ENCODE measurements at regions not wholly inside any gene's neighbourhood (a gene's known extent, or its start where the extent isn't known, plus 50 kb on each side); places are given as distances from the start of the nearest gene placed in this dataset.

GRCh38 chr7:133132906-133133305 lies 51.0 kb upstream of the CHCHD3 start:
- Histone ChIP-seq H3K36me3 (ENCODE audit: insufficient read depth, low read length) (no peaks in the 10 kb centered on the region), H3K9ac (ENCODE audit: low read depth, low read length) (no peak overlapping the region), H3K4me1 (ENCODE audit: insufficient read depth, low read length) (no peaks in the 10 kb centered on the region), H3K9me3 (ENCODE audit: control insufficient read depth, insufficient read depth, low read length) (no peaks in the 10 kb centered on the region)

- Histone ChIP-seq H3K9ac (ENCODE audit: low read depth, low read length) (no peak overlapping the region), H3K4me1 (ENCODE audit: insufficient read depth, low read length) (no peaks in the 10 kb centered on the region), H3K36me3 (ENCODE audit: insufficient read depth, low read length) (no peaks in the 10 kb centered on the region), H3K9me3 (ENCODE audit: control insufficient read depth, insufficient read depth, low read length) (no peaks in the 10 kb centered on the region)
Measured at GRCh38 chr7:133134810-133135209, 52.9 kb upstream of the CHCHD3 start.

DNA sequence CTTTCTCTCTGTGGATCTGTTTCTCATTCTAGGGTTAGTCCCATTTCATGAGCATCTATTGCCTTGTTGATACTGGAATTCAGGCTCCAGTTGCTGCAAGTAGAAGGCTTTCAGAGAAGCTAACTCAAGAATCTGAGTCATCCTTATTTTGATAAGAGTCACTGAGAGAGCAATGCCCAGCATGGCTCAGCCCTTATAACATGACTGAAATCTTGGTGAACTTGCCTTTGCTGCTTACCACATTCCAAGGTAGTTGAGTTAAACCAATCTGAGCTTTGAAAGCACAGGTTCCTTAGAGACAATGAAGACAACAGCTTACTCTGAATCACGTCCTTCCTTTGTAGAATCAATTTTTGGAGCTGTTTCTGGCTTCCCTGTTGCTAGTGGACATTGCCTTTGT lies 53.6 kb upstream of the CHCHD3 start:
- no peaks in the 10 kb centered on the region for H3K4me1 ChIP-seq (ENCODE audit: insufficient read depth, low read length)
- H3K9ac ChIP-seq (ENCODE audit: low read depth, low read length) = no peak overlapping the region
- H3K9me3 ChIP-seq (ENCODE audit: control insufficient read depth, insufficient read depth, low read length) = no peaks in the 10 kb centered on the region
- no peaks in the 10 kb centered on the region for H3K36me3 ChIP-seq (ENCODE audit: insufficient read depth, low read length)

- H3K4me1 ChIP-seq (ENCODE audit: insufficient read depth, low read length) = no peaks in the 10 kb centered on the region
Measured at GRCh38 chr7:133139350-133139749, 57.5 kb upstream of the CHCHD3 start.

GRCh38 chr7:133139801-133140200 lies 57.9 kb upstream of the CHCHD3 start:
- Histone ChIP-seq H3K4me1 (ENCODE audit: insufficient read depth, low read length) (no peaks in the 10 kb centered on the region), H3K9me3 (ENCODE audit: control insufficient read depth, insufficient read depth, low read length) (no peaks in the 10 kb centered on the region), H3K36me3 (ENCODE audit: insufficient read depth, low read length) (no peaks in the 10 kb centered on the region), H3K9ac (ENCODE audit: low read depth, low read length) (no peak overlapping the region)

More at GRCh38 chr7:133139350-133139749, 57.5 kb upstream of the CHCHD3 start:
- Histone ChIP-seq H3K9ac (ENCODE audit: low read depth, low read length) (no peak overlapping the region), H3K36me3 (ENCODE audit: insufficient read depth, low read length) (no peaks in the 10 kb centered on the region), H3K9me3 (ENCODE audit: control insufficient read depth, insufficient read depth, low read length) (no peaks in the 10 kb centered on the region)

GRCh38 chr7:133140994-133141595 lies 59.2 kb upstream of the CHCHD3 start:
- no peaks in the 10 kb centered on the region for H3K4me1 ChIP-seq (ENCODE audit: insufficient read depth, low read length)
- no peak overlapping the region for H3K9ac ChIP-seq (ENCODE audit: low read depth, low read length)
- H3K9me3 ChIP-seq (ENCODE audit: control insufficient read depth, insufficient read depth, low read length) = no peaks in the 10 kb centered on the region
- no peaks in the 10 kb centered on the region for H3K36me3 ChIP-seq (ENCODE audit: insufficient read depth, low read length)

DNA sequence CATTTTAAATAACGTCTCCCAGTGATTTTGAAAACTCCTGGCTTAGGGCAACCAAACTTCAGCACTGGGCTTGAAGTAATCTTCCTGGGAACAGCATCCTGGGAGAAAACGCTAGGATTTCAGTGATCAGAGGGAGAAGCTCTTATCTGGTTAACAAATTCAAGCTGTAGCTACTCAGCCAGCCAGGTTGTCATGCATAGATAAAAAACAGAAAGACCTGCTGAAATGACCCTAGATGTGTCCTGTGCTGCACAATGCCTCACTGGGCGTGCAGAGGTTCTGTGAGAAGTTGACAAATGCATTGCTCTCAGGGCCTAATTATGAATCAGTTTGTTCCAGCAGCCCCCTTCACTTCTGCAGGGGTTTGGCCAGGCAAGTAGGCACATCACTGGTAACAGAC lies 68.9 kb upstream of the CHCHD3 start:
- no peaks in the 10 kb centered on the region for H3K9me3 ChIP-seq (ENCODE audit: control insufficient read depth, insufficient read depth, low read length)
- H3K36me3 ChIP-seq (ENCODE audit: insufficient read depth, low read length) = no peaks in the 10 kb centered on the region
- H3K4me1 ChIP-seq (ENCODE audit: insufficient read depth, low read length) = no peaks in the 10 kb centered on the region
- no peak overlapping the region for H3K9ac ChIP-seq (ENCODE audit: low read depth, low read length)

- Histone ChIP-seq H3K9ac (ENCODE audit: low read depth, low read length) (no peak overlapping the region), H3K9me3 (ENCODE audit: control insufficient read depth, insufficient read depth, low read length) (no peaks in the 10 kb centered on the region), H3K4me1 (ENCODE audit: insufficient read depth, low read length) (no peaks in the 10 kb centered on the region), H3K36me3 (ENCODE audit: insufficient read depth, low read length) (no peaks in the 10 kb centered on the region)
Measured at GRCh38 chr7:133152875-133153274, 71.0 kb upstream of the CHCHD3 start.

GRCh38 chr7:133155146-133155545 lies 73.3 kb upstream of the CHCHD3 start:
- H3K9ac ChIP-seq (ENCODE audit: low read depth, low read length) = no peak overlapping the region
- no peaks in the 10 kb centered on the region for H3K9me3 ChIP-seq (ENCODE audit: control insufficient read depth, insufficient read depth, low read length)
- no peaks in the 10 kb centered on the region for H3K36me3 ChIP-seq (ENCODE audit: insufficient read depth, low read length)
- H3K4me1 ChIP-seq (ENCODE audit: insufficient read depth, low read length) = no peaks in the 10 kb centered on the region

DNA sequence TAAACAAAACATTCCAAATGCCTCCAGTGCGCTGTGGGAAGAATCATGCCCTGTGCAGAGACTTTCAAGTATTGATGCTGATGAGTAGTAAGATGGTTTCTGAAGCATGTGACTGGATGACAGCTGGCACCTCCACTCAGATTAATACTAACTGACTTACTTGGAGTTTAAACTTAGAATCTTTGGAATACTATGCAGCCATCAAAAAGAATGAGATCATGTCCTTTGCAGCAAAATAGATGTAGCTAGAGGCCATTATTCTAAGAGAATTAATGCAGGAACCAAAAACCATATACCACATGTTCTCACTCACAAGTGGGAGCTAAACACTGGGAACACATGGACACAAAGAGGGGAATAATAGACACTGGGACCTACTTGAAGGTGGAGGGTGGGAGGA lies 73.8 kb upstream of the CHCHD3 start:
- Histone ChIP-seq H3K9me3 (ENCODE audit: control insufficient read depth, insufficient read depth, low read length) (no peaks in the 10 kb centered on the region), H3K9ac (ENCODE audit: low read depth, low read length) (no peak overlapping the region), H3K36me3 (ENCODE audit: insufficient read depth, low read length) (no peaks in the 10 kb centered on the region), H3K4me1 (ENCODE audit: insufficient read depth, low read length) (no peaks in the 10 kb centered on the region)

- Histone ChIP-seq H3K36me3 (ENCODE audit: insufficient read depth, low read length) (no peaks in the 10 kb centered on the region), H3K4me1 (ENCODE audit: insufficient read depth, low read length) (no peaks in the 10 kb centered on the region), H3K9me3 (ENCODE audit: control insufficient read depth, insufficient read depth, low read length) (no peaks in the 10 kb centered on the region), H3K9ac (ENCODE audit: low read depth, low read length) (no peak overlapping the region)
Measured at GRCh38 chr7:133157045-133157444, 75.2 kb upstream of the CHCHD3 start.

DNA sequence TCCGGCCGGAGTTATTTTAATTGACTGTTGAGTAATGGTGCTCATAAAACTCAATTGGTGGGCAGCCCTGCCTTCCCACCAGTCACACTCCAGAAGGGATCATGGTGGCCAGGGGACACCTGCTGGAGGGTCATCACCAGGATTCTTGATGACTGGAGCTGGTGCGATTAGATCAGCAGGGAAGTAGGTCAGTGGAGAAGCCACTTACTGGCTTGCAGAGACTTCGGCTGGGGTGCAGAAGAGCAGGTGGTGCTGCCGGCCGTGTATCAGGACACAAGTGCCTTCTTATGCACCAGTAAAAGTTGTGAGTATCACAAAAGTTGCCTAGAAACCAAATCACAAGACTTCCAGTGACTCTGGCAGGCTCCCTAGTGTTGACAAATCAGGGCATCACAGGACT lies 82.6 kb upstream of the CHCHD3 start:
- H3K4me1 ChIP-seq (ENCODE audit: insufficient read depth, low read length) = peaks cover 3% of the 10 kb centered on the region; the same call in 1 of the 2 replicates
- no peaks in the 10 kb centered on the region for H3K36me3 ChIP-seq (ENCODE audit: insufficient read depth, low read length)
- no peaks in the 10 kb centered on the region for H3K9me3 ChIP-seq (ENCODE audit: control insufficient read depth, insufficient read depth, low read length)
- no peak overlapping the region for H3K9ac ChIP-seq (ENCODE audit: low read depth, low read length)

- no peaks in the 10 kb centered on the region for H3K36me3 ChIP-seq (ENCODE audit: insufficient read depth, low read length)
- H3K4me1 ChIP-seq (ENCODE audit: insufficient read depth, low read length) = peaks cover 3% of the 10 kb centered on the region; the same call in 1 of the 2 replicates
- H3K9ac ChIP-seq (ENCODE audit: low read depth, low read length) = no peak overlapping the region
- H3K9me3 ChIP-seq (ENCODE audit: control insufficient read depth, insufficient read depth, low read length) = no peaks in the 10 kb centered on the region
Measured at GRCh38 chr7:133165001-133165400, 83.1 kb upstream of the CHCHD3 start.

GRCh38 chr7:133165529-133165928 lies 83.6 kb upstream of the CHCHD3 start:
- no peaks in the 10 kb centered on the region for H3K36me3 ChIP-seq (ENCODE audit: insufficient read depth, low read length)
- peaks cover 3% of the 10 kb centered on the region; the same call in 1 of the 2 replicates for H3K4me1 ChIP-seq (ENCODE audit: insufficient read depth, low read length)
- H3K9me3 ChIP-seq (ENCODE audit: control insufficient read depth, insufficient read depth, low read length) = no peaks in the 10 kb centered on the region
- H3K9ac ChIP-seq (ENCODE audit: low read depth, low read length) = no peak overlapping the region

DNA sequence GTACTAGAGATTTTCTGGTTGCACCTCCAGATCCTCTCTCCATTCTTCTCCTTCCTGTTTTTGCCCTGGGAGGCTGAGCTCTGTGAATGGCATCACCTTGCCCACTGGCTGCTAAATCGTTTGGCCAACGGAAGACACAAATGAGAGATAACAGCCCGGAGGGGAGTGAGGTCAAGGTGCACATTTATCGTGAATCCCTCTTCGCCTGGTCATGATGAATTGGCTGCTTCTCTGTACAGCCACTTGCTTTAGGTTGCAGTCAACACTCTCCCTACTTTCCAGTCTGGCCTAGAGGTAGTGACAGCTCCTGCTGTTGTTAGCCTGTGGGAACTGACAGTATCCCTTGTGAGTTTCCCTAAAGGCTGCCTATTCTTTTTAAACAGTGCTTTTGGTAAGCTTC lies 85.4 kb upstream of the CHCHD3 start:
- peaks cover 3% of the 10 kb centered on the region; the same call in 1 of the 2 replicates for H3K4me1 ChIP-seq (ENCODE audit: insufficient read depth, low read length)
- no peak overlapping the region for H3K9ac ChIP-seq (ENCODE audit: low read depth, low read length)
- no peaks in the 10 kb centered on the region for H3K36me3 ChIP-seq (ENCODE audit: insufficient read depth, low read length)
- H3K9me3 ChIP-seq (ENCODE audit: control insufficient read depth, insufficient read depth, low read length) = no peaks in the 10 kb centered on the region
